ENCODE measurements at regions not wholly inside any gene's neighbourhood (a gene's known extent, or its start where the extent isn't known, plus 50 kb on each side); places are given as distances from the start of the nearest gene placed in this dataset.

DNA sequence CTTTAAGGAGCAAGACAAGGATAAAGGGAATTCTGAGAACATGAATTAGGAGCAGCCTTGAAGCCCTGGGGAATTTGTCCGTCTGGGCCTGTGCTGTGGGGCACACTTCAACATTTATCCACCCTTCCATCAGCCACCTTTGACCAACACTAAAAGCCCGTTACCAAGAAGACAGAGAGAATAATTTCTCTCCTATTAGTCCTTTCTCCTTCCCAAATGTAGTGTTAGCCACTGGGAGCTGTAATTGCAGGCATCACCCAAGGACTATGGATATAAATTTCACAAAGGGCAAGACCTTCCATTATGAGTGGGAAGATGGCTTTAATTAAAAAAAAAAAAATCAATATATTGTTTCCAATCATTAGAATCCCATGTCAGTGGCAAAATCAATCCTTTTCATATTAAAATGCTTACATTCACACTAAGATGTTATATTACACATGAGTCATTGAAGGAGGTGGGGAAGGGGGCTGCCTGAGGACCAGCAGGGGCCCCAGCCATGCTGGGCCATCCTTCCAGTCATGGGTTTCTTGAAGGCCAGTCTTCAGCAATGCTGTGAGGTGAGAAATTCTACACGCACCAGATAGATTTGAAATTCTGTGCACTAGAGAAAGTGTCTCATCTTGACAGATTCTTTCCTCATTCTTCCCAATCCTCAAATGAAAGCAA, 292.5 kb upstream of the NRP1 start (continued):
- TF ChIP-seq, protein P1, sequence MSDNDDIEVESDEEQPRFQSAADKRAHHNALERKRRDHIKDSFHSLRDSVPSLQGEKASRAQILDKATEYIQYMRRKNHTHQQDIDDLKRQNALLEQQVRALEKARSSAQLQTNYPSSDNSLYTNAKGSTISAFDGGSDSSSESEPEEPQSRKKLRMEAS (IDR thresholded peaks at IDR 0.05), result no peak
- no peak for TF ChIP-seq KDM1A (IDR thresholded peaks at IDR 0.05; ENCODE audit: borderline replicate concordance, low read length)
- no peak for TF ChIP-seq RNF2 (IDR thresholded peaks at IDR 0.05; ENCODE audit: borderline replicate concordance, low read depth, low read length, missing control alignments, poor library complexity, severe bottlenecking)
- no peak for TF ChIP-seq CBX5 (IDR thresholded peaks at IDR 0.05; ENCODE audit: low read depth, low read length)
- no peak for TF ChIP-seq HDAC2 (IDR thresholded peaks at IDR 0.05; ENCODE audit: borderline replicate concordance in 1 of 2, low read depth in 2 of 2, low read length in 2 of 2)
- no peak for TF ChIP-seq SP1 (IDR thresholded peaks at IDR 0.05; ENCODE audit: low read depth, low read length)
- no peak for TF ChIP-seq SP4 (IDR thresholded peaks at IDR 0.05; ENCODE audit: low read length)

All from H1 (cell line).